Upper lobe of right lung (tissue), 1 donor: ENCODE measurements at regions not wholly inside any gene's neighbourhood (a gene's known extent, or its start where the extent isn't known, plus 50 kb on each side); places are given as distances from the start of the nearest gene placed in this dataset.

ENCODE experiments used
- ATAC-seq: fragments of 200-7000 bp; cut with Tn5 transposase; one replicate; pipeline ENCODE4 v1.9.1; 2020; ENCODE audit warnings: mild to moderate bottlenecking, moderate library complexity
- DNase-seq: peaks from one replicate; pipeline ENCODE4 v3.0.0-alpha.2; 2020
- H3K27ac ChIP-seq: fragments of 200-600 bp; one replicate; pipeline ENCODE4 v1.8.0; 2022
- H3K27me3 ChIP-seq: fragments of 200-600 bp; one replicate; pipeline ENCODE4 v1.8.0; 2022; ENCODE audit warnings: mild to moderate bottlenecking
- H3K36me3 ChIP-seq: fragments of 200-600 bp; one replicate; pipeline ENCODE4 v1.8.0; 2022
- H3K4me1 ChIP-seq: fragments of 200-600 bp; one replicate; pipeline ENCODE4 v1.8.0; 2022
- H3K4me3 ChIP-seq: fragments of 200-600 bp; one replicate; pipeline ENCODE4 v1.8.0; 2022; ENCODE audit warnings: mild to moderate bottlenecking
- H3K9me3 ChIP-seq: fragments of 200-600 bp; one replicate; pipeline ENCODE4 v1.8.0; 2022
- intact Hi-C: fragments of 100-400 bp; cut with DNase I; formaldehyde crosslinking; loops from one replicate; pipeline ENCODE4 v1.11.0; 2022
- TF ChIP-seq, protein P1 (sequence below): fragments of 200-600 bp; IDR thresholded peaks from one replicate; pipeline ENCODE4 v1.8.0; 2022; ENCODE audit warnings: antibody characterized with exemption
- donor health status: DM: no; HTN: yes; CAD: no; lungs with severe emphysema.

DNA sequence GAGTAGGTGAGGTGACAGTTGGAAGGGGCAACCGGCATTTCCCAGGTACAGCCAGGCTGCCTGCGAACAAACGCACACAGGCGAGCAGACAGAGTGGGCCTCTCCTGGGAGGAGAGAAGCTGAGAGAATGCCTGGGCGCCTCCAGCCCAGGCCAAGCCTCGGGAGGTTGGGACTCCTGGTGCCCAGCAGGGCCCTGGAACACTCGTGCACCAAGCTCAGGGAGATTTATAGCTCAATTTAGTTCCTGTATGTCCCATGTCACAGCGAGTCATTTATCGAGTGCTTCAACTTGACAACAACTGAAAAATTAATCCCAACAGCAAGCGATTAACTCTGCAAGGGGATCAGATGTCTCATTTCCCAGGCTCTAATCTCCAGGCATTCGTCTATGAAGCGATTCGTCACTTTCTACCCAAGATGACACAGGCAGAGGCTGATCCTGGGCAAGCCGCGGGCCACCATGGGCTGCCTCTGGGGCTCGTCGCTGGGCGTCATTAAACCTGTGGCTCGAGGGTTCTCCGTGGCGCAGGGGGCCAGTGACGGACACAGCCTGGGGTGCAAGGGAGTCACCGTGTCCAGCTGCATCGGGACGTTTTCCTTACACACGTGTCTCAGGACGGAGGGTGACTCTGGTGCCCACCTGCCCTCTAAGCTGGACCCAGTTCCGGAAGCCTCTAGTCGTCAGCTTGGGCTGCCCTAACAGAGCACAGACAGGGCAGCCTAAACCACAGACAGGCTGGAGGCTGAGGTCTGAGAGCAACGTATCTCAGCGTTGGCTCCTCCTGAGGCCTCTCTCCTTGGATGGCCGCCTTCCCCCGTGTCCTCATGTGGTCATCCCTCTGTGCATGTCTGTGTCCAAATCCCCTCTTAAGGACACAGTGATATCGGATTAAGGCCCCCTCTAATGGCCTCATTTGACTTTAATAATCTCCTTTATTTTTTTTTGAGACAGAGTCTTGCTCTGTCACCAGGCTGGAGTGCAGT lies 154.1 kb downstream of the CTTN start:
- Histone ChIP-seq H3K4me1 (no peaks in the 10 kb centered on the region), H3K27me3 (no peaks in the 10 kb centered on the region), H3K4me3 (no peak overlapping the region), H3K27ac (no peak overlapping the region), H3K9me3 (no peaks in the 10 kb centered on the region), H3K36me3 (no peaks in the 10 kb centered on the region)
- ATAC-seq (no peak), DNase-seq (no peak)
- TF ChIP-seq, protein P1, sequence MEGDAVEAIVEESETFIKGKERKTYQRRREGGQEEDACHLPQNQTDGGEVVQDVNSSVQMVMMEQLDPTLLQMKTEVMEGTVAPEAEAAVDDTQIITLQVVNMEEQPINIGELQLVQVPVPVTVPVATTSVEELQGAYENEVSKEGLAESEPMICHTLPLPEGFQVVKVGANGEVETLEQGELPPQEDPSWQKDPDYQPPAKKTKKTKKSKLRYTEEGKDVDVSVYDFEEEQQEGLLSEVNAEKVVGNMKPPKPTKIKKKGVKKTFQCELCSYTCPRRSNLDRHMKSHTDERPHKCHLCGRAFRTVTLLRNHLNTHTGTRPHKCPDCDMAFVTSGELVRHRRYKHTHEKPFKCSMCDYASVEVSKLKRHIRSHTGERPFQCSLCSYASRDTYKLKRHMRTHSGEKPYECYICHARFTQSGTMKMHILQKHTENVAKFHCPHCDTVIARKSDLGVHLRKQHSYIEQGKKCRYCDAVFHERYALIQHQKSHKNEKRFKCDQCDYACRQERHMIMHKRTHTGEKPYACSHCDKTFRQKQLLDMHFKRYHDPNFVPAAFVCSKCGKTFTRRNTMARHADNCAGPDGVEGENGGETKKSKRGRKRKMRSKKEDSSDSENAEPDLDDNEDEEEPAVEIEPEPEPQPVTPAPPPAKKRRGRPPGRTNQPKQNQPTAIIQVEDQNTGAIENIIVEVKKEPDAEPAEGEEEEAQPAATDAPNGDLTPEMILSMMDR: no peak
- intact Hi-C loops: no loop called here

DNA sequence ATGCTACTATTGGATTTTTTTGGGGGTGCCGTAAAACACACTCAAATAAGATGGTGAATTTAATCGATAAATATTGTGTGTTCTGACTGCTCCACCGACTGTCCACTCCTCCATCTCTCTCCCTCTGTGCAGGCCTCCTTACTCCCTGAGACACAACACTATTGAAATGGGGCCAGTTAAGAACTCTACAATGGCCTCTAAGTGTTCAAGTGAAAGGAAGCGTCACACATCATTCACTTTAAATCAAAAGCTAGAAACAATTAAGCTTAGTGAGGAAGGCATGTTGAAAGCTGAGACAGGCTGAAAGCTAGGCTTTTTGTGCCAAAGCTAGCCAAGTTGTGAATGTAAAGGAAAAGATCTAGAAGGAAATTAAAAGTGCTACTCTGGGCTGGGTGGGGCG lies 156.7 kb downstream of the CTTN start:
- no peaks in the 10 kb centered on the region for H3K4me1 ChIP-seq
- no peaks in the 10 kb centered on the region for H3K9me3 ChIP-seq
- H3K27me3 ChIP-seq: no peaks in the 10 kb centered on the region
- intact Hi-C loops: no loop called here
- H3K4me3 ChIP-seq: no peak overlapping the region
- DNase-seq (no peak), ATAC-seq (no peak)
- H3K27ac ChIP-seq: no peak overlapping the region
- TF ChIP-seq, protein P1: no peak
- no peaks in the 10 kb centered on the region for H3K36me3 ChIP-seq

DNA sequence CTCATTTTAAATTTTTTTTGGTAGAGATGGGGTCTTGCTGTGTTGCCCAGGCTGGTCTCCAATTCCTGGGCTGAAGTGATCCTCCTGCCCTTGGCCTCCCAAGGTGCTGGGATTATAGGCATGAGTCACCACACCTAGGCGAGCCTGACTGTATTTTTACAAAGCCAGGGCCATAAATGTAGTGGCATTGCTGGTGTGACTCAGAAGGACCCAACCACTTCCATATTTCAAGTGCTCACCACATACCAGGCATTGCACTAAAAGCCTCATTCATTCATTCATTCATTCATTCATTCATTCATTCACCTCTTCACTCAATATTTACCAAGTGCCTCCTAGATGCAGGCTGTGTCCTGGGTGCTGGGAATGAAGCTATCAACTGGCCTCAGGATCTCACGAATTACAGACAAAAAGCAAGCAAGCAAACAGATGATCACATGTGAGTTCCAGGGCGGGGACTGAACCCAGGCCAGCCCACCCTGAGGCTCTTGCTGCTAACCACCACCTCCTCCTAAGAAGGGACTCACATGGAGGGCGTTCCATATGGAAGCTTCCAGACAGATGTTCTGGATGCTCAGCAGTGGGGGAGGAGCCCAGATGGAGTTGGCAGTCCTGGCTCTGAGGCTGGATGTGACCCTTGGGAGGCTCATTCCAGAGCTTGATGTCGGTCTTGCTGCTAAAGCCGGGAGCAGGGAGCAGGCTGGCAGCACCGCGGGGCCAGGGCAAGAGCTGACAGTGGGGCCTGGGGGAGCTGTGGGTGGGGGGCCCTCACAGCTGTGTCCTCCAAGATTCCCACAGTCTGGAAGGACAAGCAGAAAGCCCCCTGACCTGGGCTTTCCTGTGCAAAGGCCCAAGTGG lies 158.8 kb downstream of the CTTN start:
- Histone ChIP-seq H3K36me3 (no peaks in the 10 kb centered on the region), H3K4me1 (no peaks in the 10 kb centered on the region), H3K27me3 (no peaks in the 10 kb centered on the region), H3K9me3 (no peaks in the 10 kb centered on the region), H3K27ac (no peak overlapping the region), H3K4me3 (no peak overlapping the region)
- intact Hi-C loops: no loop called here
- ATAC-seq (no peak), DNase-seq (no peak)
- TF ChIP-seq, protein P1: no peak

DNA sequence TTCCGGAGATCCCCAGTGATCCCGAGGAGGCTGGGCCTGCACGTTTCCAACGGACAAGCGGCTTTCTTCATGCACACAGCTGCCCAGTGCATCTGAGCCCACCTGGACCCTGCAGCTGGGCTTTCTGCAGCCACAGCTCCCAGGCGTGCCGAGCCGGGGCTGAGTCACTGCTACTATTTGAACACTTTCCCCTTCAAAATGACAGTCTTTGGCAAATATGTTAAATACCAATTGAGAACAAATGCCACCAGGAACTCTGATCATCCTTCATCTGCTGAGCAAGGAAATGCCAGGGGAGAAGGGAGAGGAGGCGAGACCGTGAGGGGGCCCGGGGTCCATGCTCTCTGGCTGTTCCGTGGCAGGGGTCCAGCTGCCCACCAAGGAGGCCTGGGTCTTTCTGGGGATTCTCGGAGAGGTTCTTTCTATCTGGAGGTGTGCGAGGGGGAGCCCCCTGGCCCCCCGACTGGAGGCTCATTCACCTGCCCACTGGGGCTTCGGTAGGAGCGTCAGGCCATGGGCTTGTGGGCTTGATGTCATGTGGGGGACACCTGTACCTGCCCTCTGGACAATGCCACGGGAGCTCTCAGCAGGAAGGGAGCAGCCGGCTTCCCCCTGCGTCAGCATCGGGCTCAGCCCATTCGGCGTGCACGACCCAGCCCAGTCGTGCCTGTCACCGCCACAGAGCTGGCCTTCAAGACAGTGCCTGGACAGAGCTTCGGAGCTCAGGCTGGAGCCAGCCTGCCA lies 159.6 kb downstream of the CTTN start:
- intact Hi-C loops: no loop called here
- TF ChIP-seq, protein P1: no peak
- Histone ChIP-seq H3K9me3 (no peaks in the 10 kb centered on the region), H3K27me3 (no peaks in the 10 kb centered on the region), H3K36me3 (no peaks in the 10 kb centered on the region), H3K4me3 (no peak overlapping the region), H3K27ac (no peak overlapping the region), H3K4me1 (no peaks in the 10 kb centered on the region)
- DNase-seq (no peak), ATAC-seq (peak; percentile 11)

DNA sequence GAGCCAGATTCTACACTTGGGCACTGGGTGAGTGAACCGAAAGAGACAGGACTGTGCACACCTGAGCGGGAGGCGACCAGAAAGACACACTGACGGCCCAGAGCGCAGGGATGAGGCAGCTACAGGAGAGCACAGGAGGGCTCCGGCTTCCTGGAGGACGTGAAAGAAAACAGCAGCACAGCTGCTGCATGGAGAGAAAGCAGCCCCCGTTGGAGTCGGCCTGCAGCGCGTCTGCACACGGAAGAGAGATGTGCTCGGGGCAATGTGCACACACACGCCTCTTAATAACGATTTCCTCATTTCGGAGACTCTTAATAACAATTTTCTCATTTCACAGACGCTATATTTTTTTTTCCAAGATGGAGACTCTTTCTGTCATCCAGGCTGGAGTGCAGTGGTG lies 160.4 kb downstream of the CTTN start:
- TF ChIP-seq, protein P1: no peak
- intact Hi-C loops: no loop called here
- no peak overlapping the region for H3K27ac ChIP-seq
- H3K27me3 ChIP-seq: no peaks in the 10 kb centered on the region
- H3K9me3 ChIP-seq: no peaks in the 10 kb centered on the region
- H3K4me3 ChIP-seq: no peak overlapping the region
- DNase-seq: no peak
- peak; percentile 21 for ATAC-seq
- H3K36me3 ChIP-seq: no peaks in the 10 kb centered on the region
- H3K4me1 ChIP-seq: no peaks in the 10 kb centered on the region
